ENCODE measurements at regions not wholly inside any gene's neighbourhood (a gene's known extent, or its start where the extent isn't known, plus 50 kb on each side); places are given as distances from the start of the nearest gene placed in this dataset.

GRCh38 chr3:113148284-113148683 is 63.1 kb upstream of the BOC start:
- TF ChIP-seq CTCF (conservative IDR thresholded peaks at IDR 0.05; ENCODE audit: low read length): no peak
- TF ChIP-seq EZH2phosphoT487 (IDR thresholded peaks at IDR 0.05; ENCODE audit: borderline replicate concordance, low read depth, low read length): no peak
